ENCODE measurements at regions not wholly inside any gene's neighbourhood (a gene's known extent, or its start where the extent isn't known, plus 50 kb on each side); places are given as distances from the start of the nearest gene placed in this dataset.

DNA sequence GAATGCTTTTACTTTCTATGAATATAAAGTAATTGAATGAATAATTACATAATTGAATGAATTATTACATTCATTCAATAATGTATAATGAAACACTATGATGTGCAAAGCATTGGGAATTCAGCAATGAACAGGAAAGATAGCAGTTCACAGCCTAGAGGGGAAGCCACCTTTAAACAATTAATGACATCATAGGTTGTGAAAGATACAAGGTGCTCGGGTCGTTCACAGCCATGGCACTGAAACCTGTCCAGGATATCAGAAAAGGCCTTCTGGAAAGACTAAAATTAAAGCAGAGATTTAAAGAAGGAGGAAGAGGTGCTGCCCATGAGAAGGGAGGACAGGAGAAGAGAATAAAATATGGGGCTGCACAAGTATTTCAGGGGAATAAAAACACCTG lies 171.4 kb upstream of the KLF4 start:
- no peaks in the 10 kb centered on the region for H3K36me3 Mint-ChIP-seq (ENCODE audit: insufficient read depth, unreplicated experiment)
- no peak overlapping the region for H3K27ac Mint-ChIP-seq (ENCODE audit: unreplicated experiment)
- DNase-seq = no peak
- no peaks in the 10 kb centered on the region for H3K4me1 Mint-ChIP-seq (ENCODE audit: low read depth, unreplicated experiment)
- H3K4me3 Mint-ChIP-seq (ENCODE audit: low read depth, unreplicated experiment) = no peak overlapping the region
- H3K9me3 Mint-ChIP-seq (ENCODE audit: low read depth, unreplicated experiment) = no peaks in the 10 kb centered on the region
- BruUV-seq (replicated peaks) = no TSS peak
- intact Hi-C loops (cut with micrococcal nuclease; ENCODE audit: unreplicated experiment) = no loop called here
- CTCF ChIA-PET = no interaction called here
- H3K27me3 Mint-ChIP-seq (ENCODE audit: unreplicated experiment) = no peaks in the 10 kb centered on the region
- TF ChIP-seq CTCF (IDR thresholded peaks at IDR 0.05; ENCODE audit: unreplicated experiment) = no peak

DNA sequence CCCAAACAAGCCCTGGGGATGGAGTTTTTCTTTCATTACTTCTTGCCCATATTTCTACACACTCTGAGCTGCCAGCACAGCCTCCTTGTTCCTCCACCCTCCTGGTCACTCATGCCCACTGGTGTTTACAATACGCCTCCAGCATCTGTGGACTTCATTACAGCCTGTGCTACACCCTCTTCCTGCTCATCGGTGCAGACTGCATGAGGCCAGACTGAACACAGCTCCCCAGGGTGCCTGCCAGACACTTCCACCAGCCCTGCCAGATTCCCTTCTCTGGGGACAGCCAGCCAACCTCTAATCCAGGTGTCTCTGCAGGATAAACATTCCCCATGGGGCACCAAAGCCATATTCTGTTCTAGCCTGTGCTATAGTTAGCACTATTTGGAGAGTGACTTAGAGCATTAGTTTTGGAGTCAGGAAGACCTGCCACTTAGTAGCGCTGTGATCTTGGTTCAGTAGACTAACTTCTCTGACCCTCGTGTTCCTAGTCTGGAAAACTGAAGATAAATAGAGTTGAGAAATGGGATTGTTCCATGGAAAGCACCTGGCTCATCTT lies 163.8 kb upstream of the KLF4 start:
- TF ChIP-seq CTCF (IDR thresholded peaks at IDR 0.05; ENCODE audit: unreplicated experiment) = no peak
- intact Hi-C loops (cut with micrococcal nuclease; ENCODE audit: unreplicated experiment) = no loop called here
- no peak for DNase-seq
- H3K4me3 Mint-ChIP-seq (ENCODE audit: low read depth, unreplicated experiment) = no peak overlapping the region
- no peaks in the 10 kb centered on the region for H3K36me3 Mint-ChIP-seq (ENCODE audit: insufficient read depth, unreplicated experiment)
- no peaks in the 10 kb centered on the region for H3K9me3 Mint-ChIP-seq (ENCODE audit: low read depth, unreplicated experiment)
- H3K27ac Mint-ChIP-seq (ENCODE audit: unreplicated experiment) = no peak overlapping the region
- no peaks in the 10 kb centered on the region for H3K4me1 Mint-ChIP-seq (ENCODE audit: low read depth, unreplicated experiment)
- H3K27me3 Mint-ChIP-seq (ENCODE audit: unreplicated experiment) = no peaks in the 10 kb centered on the region
- CTCF ChIA-PET = interaction anchor here (0.6 kb wide), 1 partner anchor 27 kb away, joined by 4 read pairs; no protein-coding TSS in a partner anchor
- BruUV-seq (replicated peaks) = no TSS peak

DNA sequence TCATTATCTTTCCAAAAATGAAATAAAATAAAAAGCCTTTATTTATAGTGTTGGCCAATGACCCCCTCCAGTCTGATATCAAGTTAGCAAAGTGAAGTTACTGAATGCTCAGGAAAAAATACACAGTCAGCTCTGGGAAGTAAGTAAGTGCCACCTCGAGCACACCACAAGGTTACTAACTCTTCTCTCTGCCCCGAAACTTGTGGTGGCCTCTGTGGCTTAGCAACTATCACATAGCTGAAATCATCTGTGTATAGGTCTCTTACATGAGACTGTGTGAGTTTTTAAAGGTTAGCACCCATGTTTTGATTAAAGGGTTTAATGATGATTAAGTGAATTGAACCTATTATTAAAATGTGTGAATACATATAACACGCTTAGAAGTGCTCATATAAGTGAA lies 161.4 kb upstream of the KLF4 start:
- BruUV-seq (replicated peaks) = no TSS peak
- H3K4me1 Mint-ChIP-seq (ENCODE audit: low read depth, unreplicated experiment) = no peaks in the 10 kb centered on the region
- CTCF ChIA-PET = no interaction called here
- H3K27me3 Mint-ChIP-seq (ENCODE audit: unreplicated experiment) = no peaks in the 10 kb centered on the region
- no peak overlapping the region for H3K4me3 Mint-ChIP-seq (ENCODE audit: low read depth, unreplicated experiment)
- no peaks in the 10 kb centered on the region for H3K9me3 Mint-ChIP-seq (ENCODE audit: low read depth, unreplicated experiment)
- no peak for DNase-seq
- intact Hi-C loops (cut with micrococcal nuclease; ENCODE audit: unreplicated experiment) = no loop called here
- TF ChIP-seq CTCF (IDR thresholded peaks at IDR 0.05; ENCODE audit: unreplicated experiment) = no peak
- no peaks in the 10 kb centered on the region for H3K36me3 Mint-ChIP-seq (ENCODE audit: insufficient read depth, unreplicated experiment)
- H3K27ac Mint-ChIP-seq (ENCODE audit: unreplicated experiment) = no peak overlapping the region

GRCh38 chr9:107650321-107650720 lies 160.8 kb upstream of the KLF4 start:
- Mint-ChIP-seq H3K9me3 (ENCODE audit: low read depth, unreplicated experiment) (no peaks in the 10 kb centered on the region), H3K27ac (ENCODE audit: unreplicated experiment) (no peak overlapping the region), H3K36me3 (ENCODE audit: insufficient read depth, unreplicated experiment) (no peaks in the 10 kb centered on the region), H3K4me3 (ENCODE audit: low read depth, unreplicated experiment) (no peak overlapping the region), H3K27me3 (ENCODE audit: unreplicated experiment) (no peaks in the 10 kb centered on the region), H3K4me1 (ENCODE audit: low read depth, unreplicated experiment) (peaks cover under 1% of the 10 kb centered on the region)
- no TSS peak for BruUV-seq (replicated peaks)
- no peak for DNase-seq
- intact Hi-C loops (cut with micrococcal nuclease; ENCODE audit: unreplicated experiment) = no loop called here
- no peak for TF ChIP-seq CTCF (IDR thresholded peaks at IDR 0.05; ENCODE audit: unreplicated experiment)
- CTCF ChIA-PET = no interaction called here
